ENCODE measurements at regions not wholly inside any gene's neighbourhood (a gene's known extent, or its start where the extent isn't known, plus 50 kb on each side); places are given as distances from the start of the nearest gene placed in this dataset.

GRCh38 chr6:56311061-56311460 lies 63.7 kb upstream of the COL21A1 start:
- Histone ChIP-seq H3K4me3 (ENCODE audit: low read depth, low read length) (no peak overlapping the region), H3K36me3 (ENCODE audit: control insufficient read depth, insufficient read depth, low read length) (no peaks in the 10 kb centered on the region), H3K27me3 (ENCODE audit: control insufficient read depth, insufficient read depth, low read length) (no peaks in the 10 kb centered on the region)
- TF ChIP-seq CTCF (IDR thresholded peaks at IDR 0.05; ENCODE audit: insufficient read depth, low read length, poor library complexity, severe bottlenecking), result no peak
- no peak for DNase-seq (ENCODE audit: low read depth)

- DNase-seq (ENCODE audit: low read depth), result no peak
- no peak overlapping the region for H3K4me3 ChIP-seq (ENCODE audit: low read depth, low read length)
- H3K36me3 ChIP-seq (ENCODE audit: control insufficient read depth, insufficient read depth, low read length), result no peaks in the 10 kb centered on the region
- H3K27me3 ChIP-seq (ENCODE audit: control insufficient read depth, insufficient read depth, low read length), result no peaks in the 10 kb centered on the region
- TF ChIP-seq CTCF (IDR thresholded peaks at IDR 0.05; ENCODE audit: insufficient read depth, low read length, poor library complexity, severe bottlenecking), result no peak
Measured at GRCh38 chr6:56310241-56310640, 62.9 kb upstream of the COL21A1 start.

- TF ChIP-seq CTCF (IDR thresholded peaks at IDR 0.05; ENCODE audit: insufficient read depth, low read length, poor library complexity, severe bottlenecking), result no peak
- Histone ChIP-seq H3K36me3 (ENCODE audit: control insufficient read depth, insufficient read depth, low read length) (no peaks in the 10 kb centered on the region), H3K4me3 (ENCODE audit: low read depth, low read length) (no peak overlapping the region), H3K27me3 (ENCODE audit: control insufficient read depth, insufficient read depth, low read length) (no peaks in the 10 kb centered on the region)
- no peak for DNase-seq (ENCODE audit: low read depth)
Measured at GRCh38 chr6:56299916-56300315, 52.5 kb upstream of the COL21A1 start.

GRCh38 chr6:56297022-56297989 lies 49.9 kb upstream of the COL21A1 start:
- no peak for DNase-seq (ENCODE audit: low read depth)
- H3K36me3 ChIP-seq (ENCODE audit: control insufficient read depth, insufficient read depth, low read length), result no peaks in the 10 kb centered on the region
- no peaks in the 10 kb centered on the region for H3K27me3 ChIP-seq (ENCODE audit: control insufficient read depth, insufficient read depth, low read length)
- no peak for TF ChIP-seq CTCF (IDR thresholded peaks at IDR 0.05; ENCODE audit: insufficient read depth, low read length, poor library complexity, severe bottlenecking)
- no peak overlapping the region for H3K4me3 ChIP-seq (ENCODE audit: low read depth, low read length)
